CD14-positive monocyte (primary cell): ENCODE measurements at regions not wholly inside any gene's neighbourhood (a gene's known extent, or its start where the extent isn't known, plus 50 kb on each side); places are given as distances from the start of the nearest gene placed in this dataset.

Source experiments
- DNase-seq, 3 donors: peaks; one replicate each; pipeline ENCODE4 v3.0.0-alpha.2; 2011 to 2022
- H2AFZ ChIP-seq: 2 replicates; pipeline ENCODE4 v1.6.0; 2012; ENCODE audit warnings: mild to moderate bottlenecking, low read depth, low read length, inconsistent platforms; ENCODE audit not compliant: insufficient read depth, poor library complexity, severe bottlenecking
- H3K27ac ChIP-seq, 2 donors: 1 replicate in 1 of 2; 2 replicates in 1 of 2; pipeline ENCODE4 v1.5.1; 2012 to 2013; ENCODE audit warnings: low read length in 2 of 2, control low read depth in 1 of 2, inconsistent platforms in 1 of 2, low read depth in 1 of 2, mild to moderate bottlenecking in 1 of 2
- H3K27me3 ChIP-seq, 2 donors: one replicate each; pipeline versions ENCODE4 v1.6.0 to v1.6.1; 2011 to 2013; ENCODE audit warnings: low read length in 2 of 2; ENCODE audit not compliant: control insufficient read depth in 2 of 2, insufficient read depth in 2 of 2
- H3K36me3 ChIP-seq, 2 donors: replicated peaks in 1 of 2; 1 replicate in 1 of 2; 2 replicates in 1 of 2; pipeline versions ENCODE4 v1.5.1 to v1.6.1; 2012 to 2013; ENCODE audit warnings: low read length in 2 of 2, control low read depth in 1 of 2, inconsistent platforms in 1 of 2, mild to moderate bottlenecking in 1 of 2; ENCODE audit not compliant: insufficient read depth in 2 of 2, control insufficient read depth in 1 of 2
- H3K4me1 ChIP-seq, 2 donors: 1 replicate in 1 of 2; 2 replicates in 1 of 2; pipeline versions ENCODE4 v1.5.1 to v1.6.1; 2012 to 2013; ENCODE audit warnings: low read length in 2 of 2, control low read depth in 1 of 2, inconsistent platforms in 1 of 2, mild to moderate bottlenecking in 1 of 2, moderate library complexity in 1 of 2; ENCODE audit not compliant: insufficient read depth in 2 of 2, control insufficient read depth in 1 of 2
- H3K4me2 ChIP-seq: replicated peaks from 2 replicates; pipeline ENCODE3; 2012; ENCODE audit warnings: low read length, moderate library complexity, mild to moderate bottlenecking; ENCODE audit not compliant: poor library complexity, severe bottlenecking; ENCODE audit errors: extremely low read depth
- H3K4me3 ChIP-seq, 3 experiments: fragments of 200-600 bp in 1 of 3; sonication (generic) in 1 of 3; replicated peaks in 1 of 3; 1 replicate in 2 of 3; 2 replicates in 1 of 3; pipeline ENCODE4 v1.5.1; 2011 to 2013; ENCODE audit warnings: low read length in 3 of 3, mild to moderate bottlenecking in 3 of 3, control low read depth in 2 of 3, low read depth in 2 of 3, inconsistent platforms in 1 of 3, moderate library complexity in 1 of 3
- H3K79me2 ChIP-seq: 2 replicates; pipeline ENCODE4 v1.6.0; 2012; ENCODE audit warnings: mild to moderate bottlenecking, control low read depth, inconsistent platforms, low read length, moderate library complexity; ENCODE audit not compliant: insufficient read depth
- H3K9ac ChIP-seq: 2 replicates; pipeline ENCODE4 v1.6.0; 2017; ENCODE audit warnings: low read length, mild to moderate bottlenecking; ENCODE audit not compliant: insufficient read depth, poor library complexity, severe bottlenecking
- H3K9me3 ChIP-seq, 2 donors: replicated peaks in 1 of 2; 1 replicate in 1 of 2; 2 replicates in 1 of 2; pipeline versions ENCODE4 v1.5.1 to v1.6.1; 2012 to 2013; ENCODE audit warnings: low read length in 2 of 2, control low read depth in 1 of 2; ENCODE audit not compliant: control insufficient read depth in 1 of 2, insufficient read depth in 1 of 2
- H4K20me1 ChIP-seq: 2 replicates; pipeline ENCODE4 v1.6.0; 2012; ENCODE audit warnings: mild to moderate bottlenecking, low read length, control low read depth, moderate library complexity; ENCODE audit not compliant: insufficient read depth
- H3K27ac Mint-ChIP-seq, 7 donors: one replicate each; pipeline ENCODE4 v1.8.0; 2020; ENCODE audit warnings: mild to moderate bottlenecking in 7 of 7, mixed read lengths in 7 of 7, moderate library complexity in 6 of 7, inconsistent platforms in 2 of 7
- H3K27me3 Mint-ChIP-seq, 3 donors: one replicate each; pipeline ENCODE4 v1.8.0; 2021 to 2022; ENCODE audit warnings: low read depth in 3 of 3, mild to moderate bottlenecking in 3 of 3, mixed read lengths in 3 of 3, moderate library complexity in 3 of 3, inconsistent platforms in 1 of 3
- H3K36me3 Mint-ChIP-seq, 2 donors: one replicate each; pipeline ENCODE4 v1.8.0; 2020; ENCODE audit warnings: mixed read lengths in 2 of 2, inconsistent platforms in 1 of 2, mild to moderate bottlenecking in 1 of 2
- H3K4me1 Mint-ChIP-seq: one replicate; pipeline ENCODE4 v1.8.0; 2020; ENCODE audit warnings: mild to moderate bottlenecking, mixed read lengths
- H3K4me3 Mint-ChIP-seq, 2 donors: one replicate each; pipeline ENCODE4 v1.8.0; 2020; ENCODE audit warnings: mild to moderate bottlenecking in 2 of 2, mixed read lengths in 2 of 2, moderate library complexity in 1 of 2
- H3K9me3 Mint-ChIP-seq, 7 donors: one replicate each; pipeline ENCODE4 v1.8.0; 2020 to 2022; ENCODE audit warnings: mixed read lengths in 7 of 7, mild to moderate bottlenecking in 6 of 7, moderate library complexity in 6 of 7, inconsistent platforms in 2 of 7
- WGBS: methylation state at CpG from one replicate; pipeline ENCODE4 v1.1.5; 2013; ENCODE audit warnings: missing lambda C conversion rate; ENCODE audit not compliant: insufficient coverage; 5-methylcytosine and 5-hydroxymethylcytosine counted together
- intact Hi-C, 2 donors: fragments of 100-400 bp; cut with micrococcal nuclease; formaldehyde crosslinking; loops; one replicate each; pipeline versions ENCODE4 v1.15.0 to v1.15.1; 2023
- TF ChIP-seq, protein P1 (sequence below): fragments of 200-600 bp; IDR thresholded peaks from one replicate; pipeline ENCODE4 v1.8.0; 2022; ENCODE audit warnings: antibody characterized with exemption, mild to moderate bottlenecking

DNA sequence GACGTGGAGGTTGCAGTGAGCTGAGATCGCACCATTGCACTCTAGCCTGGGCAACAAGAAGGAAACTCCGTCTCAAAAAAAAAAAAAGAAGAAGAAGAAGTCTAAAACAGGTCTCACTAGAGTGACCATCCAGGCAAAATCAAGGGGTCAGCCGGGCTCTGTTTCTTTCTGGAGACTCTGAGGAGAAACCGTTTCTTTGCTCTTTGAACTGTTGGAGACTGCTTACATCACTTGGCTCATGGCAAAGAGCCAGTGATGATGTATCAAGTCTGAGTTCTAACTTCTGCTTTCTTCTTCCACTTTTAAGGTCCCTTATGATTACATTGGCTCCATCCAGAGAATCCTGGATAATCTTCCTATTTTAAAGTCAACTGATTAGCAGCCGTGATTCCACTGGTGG is 306.8 kb downstream of the WDR11 start:
- Mint-ChIP-seq H3K4me3 (no peak overlapping the region), H3K9me3 (peaks cover 3 to 16% (median 7%) of the 10 kb centered on the region in 7 donors), H3K27ac (peak overlapping the region in 1 of 7 donors; percentile 74), H3K36me3 (no peaks in the 10 kb centered on the region), H3K4me1 (peaks cover 3% of the 10 kb centered on the region), H3K27me3 (peaks cover 0 to 7% (median 0%) of the 10 kb centered on the region in 3 donors)
- H2AFZ ChIP-seq, result no peak overlapping the region
- H3K36me3 ChIP-seq, result no peaks in the 10 kb centered on the region
- 19% methylated on average over 3 of the region's 6 CpGs for WGBS
- H3K27me3 ChIP-seq, result no peaks in the 10 kb centered on the region
- no peak overlapping the region for H3K9ac ChIP-seq
- TF ChIP-seq, protein P1, sequence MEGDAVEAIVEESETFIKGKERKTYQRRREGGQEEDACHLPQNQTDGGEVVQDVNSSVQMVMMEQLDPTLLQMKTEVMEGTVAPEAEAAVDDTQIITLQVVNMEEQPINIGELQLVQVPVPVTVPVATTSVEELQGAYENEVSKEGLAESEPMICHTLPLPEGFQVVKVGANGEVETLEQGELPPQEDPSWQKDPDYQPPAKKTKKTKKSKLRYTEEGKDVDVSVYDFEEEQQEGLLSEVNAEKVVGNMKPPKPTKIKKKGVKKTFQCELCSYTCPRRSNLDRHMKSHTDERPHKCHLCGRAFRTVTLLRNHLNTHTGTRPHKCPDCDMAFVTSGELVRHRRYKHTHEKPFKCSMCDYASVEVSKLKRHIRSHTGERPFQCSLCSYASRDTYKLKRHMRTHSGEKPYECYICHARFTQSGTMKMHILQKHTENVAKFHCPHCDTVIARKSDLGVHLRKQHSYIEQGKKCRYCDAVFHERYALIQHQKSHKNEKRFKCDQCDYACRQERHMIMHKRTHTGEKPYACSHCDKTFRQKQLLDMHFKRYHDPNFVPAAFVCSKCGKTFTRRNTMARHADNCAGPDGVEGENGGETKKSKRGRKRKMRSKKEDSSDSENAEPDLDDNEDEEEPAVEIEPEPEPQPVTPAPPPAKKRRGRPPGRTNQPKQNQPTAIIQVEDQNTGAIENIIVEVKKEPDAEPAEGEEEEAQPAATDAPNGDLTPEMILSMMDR, result no peak
- H3K27ac ChIP-seq, result no peak overlapping the region
- H3K9me3 ChIP-seq, result no peaks in the 10 kb centered on the region
- intact Hi-C loops, result no loop called here
- no peaks in the 10 kb centered on the region for H4K20me1 ChIP-seq
- no peaks in the 10 kb centered on the region for H3K79me2 ChIP-seq
- peak overlapping the region; percentile 10 for H3K4me2 ChIP-seq
- peaks cover 3 to 12% of the 10 kb centered on the region in 2 donors for H3K4me1 ChIP-seq
- H3K4me3 ChIP-seq, result no peak overlapping the region
- peak; percentile 83 to 87 (median 87) for DNase-seq

GRCh38 chr10:121158988-121159579 is 307.9 kb downstream of the WDR11 start:
- WGBS, result no CpG with 5 or more reads among the region's 2 CpGs
- H3K36me3 ChIP-seq, result no peaks in the 10 kb centered on the region
- Mint-ChIP-seq H3K4me3 (no peak overlapping the region), H3K9me3 (peaks cover 3 to 17% (median 10%) of the 10 kb centered on the region in 7 donors), H3K36me3 (no peaks in the 10 kb centered on the region), H3K4me1 (peaks cover 3% of the 10 kb centered on the region), H3K27ac (peak overlapping the region in 1 of 7 donors; percentile 74), H3K27me3 (peaks cover 0 to 7% (median 0%) of the 10 kb centered on the region in 3 donors)
- H2AFZ ChIP-seq, result no peak overlapping the region
- H3K4me2 ChIP-seq, result no peak overlapping the region
- no peaks in the 10 kb centered on the region for H3K27me3 ChIP-seq
- no peak overlapping the region for H3K4me3 ChIP-seq
- peaks cover 3 to 12% of the 10 kb centered on the region in 2 donors for H3K4me1 ChIP-seq
- TF ChIP-seq, protein P1, result no peak
- H3K9me3 ChIP-seq, result no peaks in the 10 kb centered on the region
- H3K79me2 ChIP-seq, result no peaks in the 10 kb centered on the region
- no peak overlapping the region for H3K27ac ChIP-seq
- no peak overlapping the region for H3K9ac ChIP-seq
- intact Hi-C loops, result no loop called here
- no peak for DNase-seq
- H4K20me1 ChIP-seq, result no peaks in the 10 kb centered on the region
